HG03064 (cell line): ENCODE measurements at regions not wholly inside any gene's neighbourhood (a gene's known extent, or its start where the extent isn't known, plus 50 kb on each side); places are given as distances from the start of the nearest gene placed in this dataset.
"Not testable (repeated sequence)": the region's sequence is repeated elsewhere in the genome, so short reads cannot be mapped to it uniquely, and the experiment has no call there.

Source experiments
- ATAC-seq: cut with Tn5 transposase; IDR thresholded peaks from one replicate; pipeline ENCODE4 v1.9.1; 2021; ENCODE audit warnings: low read depth; ENCODE audit not compliant: unreplicated experiment

GRCh38 chr5:117411701-117412100 lies 837.1 kb upstream of the SEMA6A start:
- ATAC-seq, result no peak

DNA sequence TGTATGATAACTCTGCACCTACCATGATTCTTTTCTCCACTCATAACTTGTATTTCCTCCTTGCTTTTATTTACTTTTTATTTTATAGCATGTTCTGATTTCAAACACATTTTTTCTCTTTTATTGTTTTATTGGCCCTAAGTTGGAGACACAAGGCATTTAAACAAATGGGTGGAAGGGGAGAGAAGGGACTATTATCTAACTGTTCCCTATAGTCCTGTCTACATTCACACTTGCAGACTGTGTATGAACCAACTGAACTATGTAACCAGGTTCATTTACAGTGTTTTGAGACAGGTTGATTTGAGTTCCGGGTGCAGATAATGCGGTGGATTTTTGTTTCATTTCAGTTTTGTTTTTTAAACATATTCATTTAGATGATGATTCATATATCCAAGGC lies 830.6 kb upstream of the SEMA6A start:
- ATAC-seq, result no peak

GRCh38 chr5:117394506-117395157 lies 820.0 kb upstream of the SEMA6A start:
- ATAC-seq, result no peak

- ATAC-seq, result no peak
Measured at GRCh38 chr5:117393125-117393524, 818.5 kb upstream of the SEMA6A start.

- ATAC-seq, result no peak
Measured at GRCh38 chr5:117380316-117380715, 805.7 kb upstream of the SEMA6A start.

DNA sequence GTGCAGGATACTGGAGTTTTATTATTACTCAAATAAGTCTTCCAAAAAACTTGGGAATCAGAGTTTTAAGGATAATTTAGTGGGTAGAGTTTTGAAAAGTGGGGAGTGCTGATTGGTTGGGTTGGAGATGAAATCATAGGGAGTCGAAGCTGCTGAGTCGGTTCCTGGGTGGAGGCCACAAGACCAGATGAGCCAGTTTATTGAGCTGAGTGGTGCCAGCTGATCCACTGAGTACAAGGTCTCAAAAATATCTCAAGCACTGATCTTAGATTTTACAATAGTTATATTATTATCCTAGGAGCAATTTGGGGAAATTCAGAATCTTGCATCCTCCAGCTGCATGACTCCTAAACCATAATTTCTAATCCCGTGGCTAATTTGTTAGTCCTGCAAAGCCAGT lies 804.9 kb upstream of the SEMA6A start:
- ATAC-seq, result no peak

DNA sequence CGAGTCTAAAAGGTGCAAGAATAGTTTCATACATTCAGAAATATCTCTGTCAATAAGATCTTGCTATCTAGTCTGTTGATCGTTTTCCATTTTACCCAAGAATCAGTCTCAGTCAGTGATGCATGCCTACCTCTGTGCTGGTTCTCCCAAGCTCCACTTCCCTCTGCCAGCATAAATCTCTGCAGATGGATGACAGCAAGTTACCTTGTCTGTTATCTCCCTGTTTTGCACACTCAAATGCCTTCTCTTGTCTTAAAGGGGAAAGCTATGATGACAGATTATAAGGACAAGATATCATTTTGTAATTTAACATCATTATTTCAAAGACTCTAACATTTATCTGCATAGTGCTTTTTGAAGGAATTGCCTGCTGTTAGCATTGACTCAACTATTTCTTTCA lies 802.1 kb upstream of the SEMA6A start:
- no peak for ATAC-seq

DNA sequence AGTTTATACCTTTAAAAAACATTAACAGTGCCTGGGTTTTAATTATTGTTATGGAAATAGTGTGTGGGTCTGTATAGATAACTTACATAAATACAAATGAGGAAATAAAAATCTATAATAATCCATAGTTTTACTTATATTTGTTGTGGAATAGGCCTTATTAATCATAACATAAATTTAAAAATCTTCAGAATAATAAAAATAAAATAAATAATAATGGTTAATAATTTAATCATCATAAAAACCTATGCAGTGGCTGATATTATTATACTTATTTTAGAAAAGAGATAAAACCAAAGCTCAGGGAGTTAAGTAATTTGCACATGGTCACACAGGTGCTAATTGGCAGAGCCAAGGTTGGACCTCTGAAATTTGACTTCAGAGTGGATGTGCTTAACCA lies 785.3 kb upstream of the SEMA6A start:
- ATAC-seq, result no peak

- no peak for ATAC-seq
Measured at GRCh38 chr5:117357886-117358285, 783.3 kb upstream of the SEMA6A start.

- ATAC-seq, result no peak
Measured at GRCh38 chr5:117347280-117347679, 772.7 kb upstream of the SEMA6A start.

- not testable (repeated sequence) for ATAC-seq
Measured at GRCh38 chr5:117343726-117344125, 769.1 kb upstream of the SEMA6A start.

- no peak for ATAC-seq
Measured at GRCh38 chr5:117337064-117337749, 762.6 kb upstream of the SEMA6A start.

- ATAC-seq, result no peak
Measured at GRCh38 chr5:117336208-117336607, 761.6 kb upstream of the SEMA6A start.

- no peak for ATAC-seq
Measured at GRCh38 chr5:117333011-117333410, 758.4 kb upstream of the SEMA6A start.

DNA sequence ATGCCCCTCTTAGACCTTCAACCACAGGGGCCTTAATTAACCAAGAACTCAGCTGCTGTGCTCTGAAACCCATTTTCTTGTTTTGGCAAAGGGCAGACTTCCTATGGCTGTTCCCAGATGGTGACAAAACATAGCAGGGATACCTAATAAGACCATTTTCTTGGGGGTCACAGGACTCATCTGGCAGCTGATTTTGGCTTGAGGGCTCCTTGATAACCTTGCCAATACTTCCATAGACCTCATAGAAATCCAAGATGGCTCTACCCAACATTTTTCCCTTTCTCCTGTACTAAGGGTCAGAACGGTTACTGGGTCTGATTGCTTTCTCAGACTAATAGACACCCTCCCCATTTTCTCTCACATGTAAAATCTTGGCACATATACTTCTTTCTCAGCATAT lies 757.7 kb upstream of the SEMA6A start:
- ATAC-seq, result no peak

DNA sequence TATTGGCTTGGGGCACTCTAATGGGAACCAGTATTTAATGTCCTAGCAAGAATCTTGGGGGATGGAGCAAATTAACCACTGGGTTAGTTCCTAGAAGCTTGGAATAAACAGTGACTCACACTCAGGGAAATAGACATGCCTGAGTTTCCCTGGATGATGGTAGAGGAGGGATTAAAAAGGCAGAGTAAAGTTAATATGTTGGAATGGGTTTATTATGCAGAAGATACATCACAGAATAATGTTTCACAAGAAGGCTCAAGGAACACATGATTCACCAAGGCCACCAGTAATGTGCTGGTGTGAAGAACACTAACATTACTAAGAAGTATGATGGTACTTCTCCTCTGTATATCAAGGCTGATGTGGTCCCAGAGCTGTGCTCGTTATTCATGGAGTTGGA lies 752.9 kb upstream of the SEMA6A start:
- no peak for ATAC-seq

GRCh38 chr5:117326997-117327396 lies 752.4 kb upstream of the SEMA6A start:
- ATAC-seq, result no peak

- ATAC-seq, result no peak
Measured at GRCh38 chr5:117318528-117318927, 743.9 kb upstream of the SEMA6A start.

- ATAC-seq, result no peak
Measured at GRCh38 chr5:117315170-117315569, 740.5 kb upstream of the SEMA6A start.

DNA sequence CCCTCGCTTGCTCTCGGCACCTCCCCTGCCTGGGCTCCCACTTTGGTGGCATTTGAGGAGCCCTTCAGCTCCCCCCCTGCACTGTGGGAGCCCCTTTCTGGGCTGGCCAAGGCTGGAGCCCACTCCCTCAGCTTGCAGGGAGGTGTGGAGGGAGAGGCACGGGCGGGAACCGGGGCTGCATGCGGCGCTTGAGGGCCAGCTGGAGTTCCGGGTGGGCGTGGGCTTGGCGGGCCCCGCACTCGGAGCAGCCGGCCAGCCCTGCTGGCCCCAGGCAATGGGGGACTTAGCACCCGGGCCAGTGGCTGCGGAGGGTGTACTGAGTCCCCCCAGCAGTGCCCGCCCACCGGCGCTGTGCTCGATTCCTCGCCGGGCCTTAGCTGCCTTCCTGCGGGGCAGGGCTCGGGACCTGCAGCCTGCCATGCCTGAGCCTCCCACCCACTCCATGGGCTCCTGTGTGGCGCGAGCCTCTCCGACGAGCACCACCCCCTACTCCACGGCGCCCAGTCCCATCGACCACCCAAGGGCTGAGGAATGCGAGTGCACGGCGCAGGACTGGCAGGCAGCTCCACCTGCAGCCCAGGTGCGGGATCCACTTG lies 730.0 kb upstream of the SEMA6A start:
- ATAC-seq, result not testable (repeated sequence)

DNA sequence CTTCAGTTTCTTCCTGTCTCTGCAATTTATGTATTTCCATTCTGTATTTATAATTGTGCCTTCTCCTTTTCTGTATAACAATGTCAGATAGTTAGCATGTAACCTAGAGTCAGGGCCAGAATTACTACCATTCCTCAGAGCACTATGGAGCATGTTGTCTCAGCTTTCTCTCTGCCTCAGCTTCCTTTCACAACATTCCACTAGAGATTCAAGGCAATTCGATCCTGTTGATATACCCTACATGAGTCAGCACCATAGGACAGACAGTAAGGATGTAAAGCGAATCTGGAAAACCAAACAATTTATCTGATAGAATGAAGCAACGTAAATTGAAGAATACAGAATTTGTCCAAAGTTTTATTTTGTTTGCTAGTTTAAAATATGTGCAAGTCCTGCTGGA lies 728.3 kb upstream of the SEMA6A start:
- no peak for ATAC-seq

- ATAC-seq, result no peak
Measured at GRCh38 chr5:117302473-117302872, 727.9 kb upstream of the SEMA6A start.
